GM18951 (cell line): ENCODE measurements at regions not wholly inside any gene's neighbourhood (a gene's known extent, or its start where the extent isn't known, plus 50 kb on each side); places are given as distances from the start of the nearest gene placed in this dataset.

ENCODE experiments used
- POLR2A ChIP-seq: IDR thresholded peaks from 4 replicates; pipeline ENCODE4 v1.6.1; 2011; ENCODE audit warnings: mild to moderate bottlenecking; ENCODE audit not compliant: insufficient read length, insufficient read depth; ENCODE audit errors: extremely low read depth
- in situ Hi-C: fragments of 300-500 bp; cut with MboI; formaldehyde crosslinking; loops from one replicate; pipeline ENCODE4 v1.12.0; 2022; ENCODE audit warnings: low sequenced_read_pairs, mixed read lengths, inconsistent platforms; ENCODE audit not compliant: unreplicated experiment

DNA sequence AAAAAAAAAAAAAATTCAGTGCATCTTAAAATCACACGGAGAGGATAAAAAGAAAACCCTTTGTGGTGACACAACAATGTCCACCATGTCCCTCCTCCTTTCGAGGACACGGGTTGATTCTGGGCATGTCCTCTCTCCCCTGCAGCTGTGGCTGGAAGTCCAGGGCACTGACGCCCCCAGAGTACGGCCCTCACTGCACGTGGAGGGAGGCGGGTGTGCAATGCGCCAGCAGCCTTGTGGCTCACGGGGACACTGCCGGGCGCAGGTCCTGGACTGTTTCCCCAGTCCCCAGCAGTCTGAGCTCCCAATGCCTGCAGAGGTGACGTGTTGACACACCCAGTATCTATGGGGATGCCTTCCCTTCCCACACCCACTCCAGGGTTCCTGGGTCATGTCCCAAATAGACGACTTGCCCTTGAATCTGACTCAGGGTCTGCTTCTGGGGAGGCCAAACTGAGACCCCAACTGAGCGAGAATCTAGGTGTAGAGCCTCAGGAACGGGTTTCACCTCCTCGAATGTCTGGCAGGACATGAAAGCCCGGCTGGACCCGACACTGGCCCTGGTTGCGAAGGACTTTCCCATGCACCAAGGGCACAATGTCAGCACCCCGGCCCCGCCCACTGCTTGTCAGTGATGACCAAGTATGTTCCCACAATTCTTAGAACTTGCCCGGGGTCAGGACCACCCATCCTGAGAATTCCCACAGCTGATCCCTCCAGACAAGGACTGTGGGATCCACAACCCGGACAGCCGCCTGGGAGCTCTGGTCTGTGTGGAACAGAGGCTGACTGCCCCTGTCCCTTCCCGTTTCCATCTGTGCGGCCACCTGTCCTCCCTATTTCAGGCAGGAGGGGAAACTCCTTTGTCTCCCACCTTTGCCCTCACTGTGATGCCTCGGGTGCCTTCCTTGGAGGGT is 425.1 kb upstream of the SULF2 start:
- in situ Hi-C loops, result no loop called here
- no peak for TF ChIP-seq POLR2A

DNA sequence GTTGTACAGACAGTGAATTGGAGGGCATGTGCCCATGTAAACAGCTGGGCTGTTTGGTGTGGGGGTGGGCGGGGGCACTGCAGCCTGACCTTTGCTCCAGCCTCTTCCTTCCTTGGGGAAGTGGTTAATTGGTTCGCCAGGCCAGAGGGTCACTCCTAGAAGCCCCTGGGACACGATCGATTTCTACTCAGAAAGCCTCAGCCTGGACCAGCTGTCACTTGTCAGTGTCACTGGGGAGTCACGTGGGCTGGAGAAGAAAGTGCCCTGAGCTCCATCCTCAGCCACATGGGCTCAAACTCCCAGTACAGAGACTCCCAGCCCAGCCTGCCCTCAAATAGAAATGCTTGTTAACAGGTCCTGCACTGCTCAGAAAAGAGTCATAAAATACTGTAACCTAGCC is 423.8 kb upstream of the SULF2 start:
- no peak for TF ChIP-seq POLR2A
- in situ Hi-C loops, result no loop called here

DNA sequence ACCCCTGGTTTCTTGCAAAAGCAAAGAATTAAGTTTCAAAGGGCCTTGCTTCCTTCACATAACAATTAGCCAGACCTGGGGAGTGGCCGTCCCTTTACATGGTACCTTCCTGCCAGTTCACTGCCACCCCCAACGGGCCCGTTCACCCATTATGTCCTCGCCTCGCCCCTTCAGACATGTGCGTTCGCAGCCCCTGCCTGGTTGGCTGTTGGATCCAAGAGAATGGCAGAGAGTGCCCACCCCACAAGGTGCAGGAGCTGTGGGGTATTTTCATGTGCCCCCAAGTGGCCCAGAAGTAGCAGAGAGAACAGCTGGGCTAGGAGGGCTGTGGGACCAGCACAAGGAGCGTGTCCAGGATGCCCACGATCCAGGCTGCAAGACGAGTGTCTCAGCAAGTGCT is 422.9 kb upstream of the SULF2 start:
- in situ Hi-C loops, result no loop called here
- no peak for TF ChIP-seq POLR2A

DNA sequence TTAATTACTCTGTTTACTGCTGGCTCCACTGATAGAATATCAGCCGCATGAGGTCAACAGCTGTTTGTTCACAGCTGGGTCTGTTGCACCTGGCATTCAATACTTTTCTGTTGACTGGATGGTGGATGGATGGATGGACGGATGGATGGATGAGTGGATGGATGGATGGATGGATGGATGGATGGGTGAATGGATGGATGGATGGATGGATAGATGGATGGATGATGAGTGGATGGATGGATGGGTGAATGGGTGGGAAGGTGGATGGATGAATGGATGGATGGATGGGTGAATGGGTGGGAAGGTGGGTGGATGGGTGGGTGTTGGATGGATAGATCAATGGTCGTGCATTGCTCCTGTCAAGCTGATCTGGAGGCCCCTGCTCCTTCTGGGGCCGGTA is 422.2 kb upstream of the SULF2 start:
- TF ChIP-seq POLR2A, result no peak
- in situ Hi-C loops, result no loop called here

DNA sequence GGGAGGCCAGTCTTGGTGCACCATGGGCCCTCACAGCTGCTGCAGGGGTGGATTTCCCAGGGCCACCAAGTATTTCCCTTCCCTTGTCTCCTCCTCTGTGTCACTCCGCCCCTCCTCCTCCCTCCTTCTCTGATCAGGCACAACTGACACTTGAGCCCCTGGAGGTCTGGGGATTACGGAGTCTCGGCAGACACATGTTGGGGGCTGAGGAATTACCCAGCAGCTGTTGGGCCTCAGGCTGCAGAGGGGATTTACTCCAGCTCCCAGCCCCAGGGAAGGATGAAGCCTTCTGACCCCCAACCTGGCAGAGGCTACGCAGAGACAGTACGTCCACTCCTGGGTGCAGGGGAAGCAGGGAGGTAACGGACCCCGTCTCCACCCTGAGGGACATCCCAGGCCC is 420.5 kb upstream of the SULF2 start:
- no peak for TF ChIP-seq POLR2A
- in situ Hi-C loops, result no loop called here

DNA sequence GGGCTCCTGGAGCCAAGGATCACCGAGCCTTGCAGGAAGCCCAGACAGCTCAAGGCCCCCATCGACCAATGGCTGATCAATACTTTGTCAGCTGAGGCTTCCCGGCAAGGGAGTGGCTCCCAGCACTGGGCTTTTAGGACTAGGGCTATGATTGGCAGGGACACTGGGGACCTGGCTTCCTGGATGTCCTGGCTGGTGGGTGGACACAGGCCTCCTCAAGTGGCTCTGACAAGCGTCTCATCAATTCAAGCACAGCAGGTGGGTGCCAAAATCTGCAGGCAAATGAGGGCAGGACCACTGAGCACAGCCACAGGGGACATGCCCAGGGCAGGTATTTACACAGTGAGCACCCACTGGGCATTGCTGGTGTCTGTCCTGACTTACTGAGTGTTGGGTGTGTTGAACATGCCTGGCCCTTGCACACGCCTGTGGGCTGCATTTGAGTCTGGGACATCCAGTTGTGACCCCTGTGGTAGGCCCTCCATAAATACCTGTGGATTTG is 420.1 kb upstream of the SULF2 start:
- in situ Hi-C loops, result no loop called here
- no peak for TF ChIP-seq POLR2A

DNA sequence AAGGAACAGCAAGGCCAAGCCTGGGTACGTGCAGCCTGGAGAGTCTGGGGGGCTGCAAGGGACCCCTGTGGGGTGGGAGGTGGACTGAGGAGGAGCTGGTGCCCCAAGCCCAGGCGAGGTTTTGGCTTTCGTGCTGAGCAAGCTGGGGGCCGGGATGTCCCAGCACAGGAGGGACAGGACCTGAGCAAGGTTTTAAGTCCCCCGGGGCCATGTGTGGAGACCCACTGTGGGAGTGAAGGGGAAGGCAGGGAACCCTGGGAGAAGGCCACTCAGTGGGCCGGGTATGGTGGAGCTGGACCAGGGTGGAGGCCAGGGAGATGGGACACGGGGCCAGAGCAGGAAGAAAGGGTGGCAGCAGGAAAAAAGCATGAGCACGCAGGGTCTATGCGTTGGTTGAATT is 419.2 kb upstream of the SULF2 start:
- in situ Hi-C loops, result no loop called here

DNA sequence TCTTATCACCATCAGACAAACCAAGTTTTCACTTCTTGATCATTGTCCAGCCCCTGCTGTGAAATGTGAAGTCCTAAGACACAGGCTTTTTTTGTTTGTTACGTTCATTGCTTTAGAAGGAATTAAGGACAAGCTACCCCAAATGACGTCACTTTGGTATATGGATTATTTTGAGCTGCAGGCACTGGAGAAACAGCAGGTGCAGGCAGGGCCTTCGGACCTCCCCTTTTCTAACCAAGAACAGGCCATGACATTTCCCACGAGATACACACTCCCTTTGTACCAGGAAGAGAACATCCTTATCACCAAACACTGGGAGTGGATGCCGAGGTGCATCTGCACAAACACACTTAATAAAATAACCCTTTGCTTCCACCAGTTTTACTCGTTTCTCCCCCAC is 418.0 kb upstream of the SULF2 start:
- TF ChIP-seq POLR2A, result no peak
- in situ Hi-C loops, result no loop called here

More for the DNA sequence above, 419.2 kb upstream of the SULF2 start:
- no peak for TF ChIP-seq POLR2A

DNA sequence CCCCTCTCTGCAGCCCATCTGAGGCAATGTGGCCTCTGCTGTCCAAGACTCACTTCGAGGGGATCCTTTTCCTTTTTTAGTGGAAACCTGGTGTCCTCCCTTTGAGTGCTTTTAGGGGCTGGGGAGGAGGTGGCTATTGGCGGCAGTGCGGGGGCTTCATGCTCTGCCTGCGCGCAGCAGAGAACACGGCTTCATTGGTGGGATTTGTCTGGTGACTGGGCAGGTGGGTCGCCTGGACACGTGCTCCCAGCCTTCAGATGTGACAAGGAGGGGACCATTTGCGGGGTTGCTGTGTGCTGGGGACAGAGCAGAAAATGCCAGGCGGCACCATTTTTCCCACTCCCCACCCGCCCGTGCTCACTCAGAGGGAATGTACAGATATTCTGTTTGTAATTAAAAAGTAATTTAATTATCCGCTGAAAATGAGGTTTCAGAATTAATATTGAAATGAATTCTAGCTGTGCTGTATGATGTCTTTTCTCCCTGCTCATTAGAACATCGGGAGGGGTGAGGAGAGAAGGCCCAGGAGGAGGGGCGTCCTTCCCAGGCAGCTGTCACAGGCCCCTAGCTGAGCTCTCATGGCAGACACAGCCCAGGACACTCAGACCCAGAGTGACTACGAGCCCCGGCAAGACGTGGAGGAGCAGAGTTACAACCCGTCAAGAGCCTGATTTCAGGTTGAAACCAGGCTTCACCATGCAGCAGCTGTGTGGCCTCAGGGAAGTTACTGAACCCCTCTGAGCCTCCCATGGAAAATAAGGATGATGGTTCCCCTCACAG is 417.2 kb upstream of the SULF2 start:
- no peak for TF ChIP-seq POLR2A
- in situ Hi-C loops, result no loop called here

DNA sequence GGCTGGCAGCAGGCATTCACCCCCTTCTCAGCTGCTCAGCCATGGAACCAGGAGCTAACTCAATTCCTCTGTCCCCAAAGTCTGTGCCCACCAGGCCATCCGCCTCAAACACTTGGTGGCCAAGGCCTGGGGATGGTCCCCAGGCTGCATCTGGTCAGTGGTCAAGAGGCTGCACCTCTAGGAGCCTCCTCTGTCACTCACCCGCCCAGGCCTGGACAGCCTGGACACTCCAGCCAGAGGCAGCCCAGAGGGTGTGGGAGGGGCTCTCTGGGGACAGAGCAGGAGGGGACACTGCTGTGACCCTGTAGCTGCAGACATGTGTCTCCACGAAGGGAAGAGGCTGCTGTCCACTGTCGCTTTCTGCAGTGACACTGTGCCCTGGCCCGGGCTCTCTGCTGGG is 416.6 kb upstream of the SULF2 start:
- TF ChIP-seq POLR2A, result no peak
- in situ Hi-C loops, result no loop called here

DNA sequence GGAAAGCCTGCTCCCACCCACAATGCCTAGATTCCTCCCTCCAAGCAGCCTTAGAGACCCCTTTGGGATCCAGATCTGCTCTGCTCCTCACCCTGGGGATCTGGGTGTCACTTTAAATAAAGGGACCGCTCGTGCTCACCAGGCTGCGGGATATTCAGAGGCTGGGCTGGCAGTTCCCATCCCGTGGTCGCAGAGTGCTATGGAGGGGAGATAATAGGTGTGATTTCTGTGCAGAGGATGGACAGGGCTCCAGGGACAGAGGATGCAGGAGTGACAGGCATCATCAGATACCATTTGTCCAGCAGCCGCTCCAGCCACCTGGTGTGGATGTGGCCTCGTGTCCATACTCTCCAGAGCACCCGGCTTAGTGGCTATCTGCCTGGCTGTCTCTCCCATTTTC is 415.9 kb upstream of the SULF2 start:
- TF ChIP-seq POLR2A, result no peak
- in situ Hi-C loops, result no loop called here

DNA sequence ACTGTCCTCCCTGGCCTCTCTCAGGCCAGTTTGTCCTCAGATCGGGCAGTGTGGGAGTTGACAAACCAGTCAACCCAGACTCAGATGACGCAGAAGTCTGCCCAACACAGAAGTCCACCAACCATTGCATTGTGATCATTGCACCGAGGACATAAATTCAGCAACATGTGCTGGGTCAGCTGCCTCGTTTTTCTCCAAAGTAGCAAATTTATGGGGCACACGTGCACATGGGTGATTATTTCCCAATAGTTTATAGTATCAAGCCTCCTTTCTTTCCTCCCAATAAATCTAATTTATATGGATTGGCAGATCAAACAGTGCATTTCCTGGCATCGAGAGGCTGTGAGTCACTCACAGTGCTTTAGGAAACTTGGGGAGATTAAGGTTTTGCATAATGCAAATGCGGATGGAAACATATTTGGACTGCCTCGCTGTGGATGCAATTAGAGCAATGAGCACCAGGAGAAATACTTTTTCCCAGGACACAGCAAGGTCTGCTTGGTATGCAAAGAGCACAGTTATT is 413.7 kb upstream of the SULF2 start:
- TF ChIP-seq POLR2A, result no peak
- in situ Hi-C loops, result no loop called here

DNA sequence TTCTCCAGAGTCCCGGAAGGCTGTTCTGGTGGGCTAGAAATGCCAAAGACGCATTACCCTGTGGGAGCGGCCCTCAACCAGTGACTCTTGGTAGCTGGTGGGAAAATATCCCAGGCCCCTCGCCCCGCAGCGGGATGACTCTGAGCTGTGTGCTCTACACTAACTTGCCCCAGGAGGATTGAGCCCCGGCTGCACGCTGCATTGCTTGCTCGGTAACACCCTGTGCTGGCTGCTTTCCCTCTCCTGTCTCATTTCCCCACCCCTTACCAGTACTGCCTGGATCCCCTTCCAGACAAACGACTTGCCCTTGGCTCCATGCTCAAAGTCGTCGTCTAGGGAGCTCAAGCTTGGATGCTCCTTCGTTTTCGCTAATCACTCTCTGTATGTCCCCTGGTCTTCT is 411.8 kb upstream of the SULF2 start:
- in situ Hi-C loops, result no loop called here

More for the DNA sequence above, 411.8 kb upstream of the SULF2 start:
- no peak for TF ChIP-seq POLR2A
